ENCODE measurements at regions not wholly inside any gene's neighbourhood (a gene's known extent, or its start where the extent isn't known, plus 50 kb on each side); places are given as distances from the start of the nearest gene placed in this dataset.

- Histone ChIP-seq H3K79me2 (no peaks in the 10 kb centered on the region), H3K9ac (no peak overlapping the region), H3K27ac (no peak overlapping the region), H2AFZ (no peak overlapping the region), H3K36me3 (ENCODE audit: control insufficient read depth, insufficient read depth, low read length) (no peaks in the 10 kb centered on the region), H3K27me3 (ENCODE audit: control insufficient read depth, insufficient read depth, low read length) (no peaks in the 10 kb centered on the region), H3K4me1 (no peaks in the 10 kb centered on the region), H3K4me3 (ENCODE audit: low read depth, low read length) (no peak overlapping the region), H3K4me2 (ENCODE audit: low read length) (no peak overlapping the region), H3K9me3 (ENCODE audit: control insufficient read depth, low read length) (no peaks in the 10 kb centered on the region)
- no peak for TF ChIP-seq CTCF (IDR thresholded peaks at IDR 0.05)
These were observed 378.7 kb upstream of the HSF2 start for GRCh38 chr6:122020588-122021264.

- no peak for TF ChIP-seq CTCF (IDR thresholded peaks at IDR 0.05)
- Histone ChIP-seq H3K27me3 (ENCODE audit: control insufficient read depth, insufficient read depth, low read length) (no peaks in the 10 kb centered on the region), H3K9me3 (ENCODE audit: control insufficient read depth, low read length) (no peaks in the 10 kb centered on the region), H3K4me2 (ENCODE audit: low read length) (no peak overlapping the region), H3K4me1 (no peaks in the 10 kb centered on the region), H3K4me3 (ENCODE audit: low read depth, low read length) (no peak overlapping the region), H2AFZ (no peak overlapping the region), H3K9ac (no peak overlapping the region), H3K36me3 (ENCODE audit: control insufficient read depth, insufficient read depth, low read length) (no peaks in the 10 kb centered on the region), H3K79me2 (no peaks in the 10 kb centered on the region), H3K27ac (no peak overlapping the region)
These were observed 374.3 kb upstream of the HSF2 start for GRCh38 chr6:122025104-122025503.

GRCh38 chr6:122026582-122027369 lies 372.7 kb upstream of the HSF2 start:
- Histone ChIP-seq H3K4me2 (ENCODE audit: low read length) (no peak overlapping the region), H3K4me1 (no peaks in the 10 kb centered on the region), H3K79me2 (no peaks in the 10 kb centered on the region), H3K27me3 (ENCODE audit: control insufficient read depth, insufficient read depth, low read length) (no peaks in the 10 kb centered on the region), H3K36me3 (ENCODE audit: control insufficient read depth, insufficient read depth, low read length) (no peaks in the 10 kb centered on the region), H2AFZ (no peak overlapping the region), H3K4me3 (ENCODE audit: low read depth, low read length) (no peak overlapping the region), H3K9ac (no peak overlapping the region), H3K27ac (no peak overlapping the region), H3K9me3 (ENCODE audit: control insufficient read depth, low read length) (no peaks in the 10 kb centered on the region)
- no peak for TF ChIP-seq CTCF (IDR thresholded peaks at IDR 0.05)

GRCh38 chr6:122028933-122029522 lies 370.4 kb upstream of the HSF2 start:
- no peaks in the 10 kb centered on the region for H3K9me3 ChIP-seq (ENCODE audit: control insufficient read depth, low read length)
- TF ChIP-seq CTCF (IDR thresholded peaks at IDR 0.05) = no peak
- no peaks in the 10 kb centered on the region for H3K4me1 ChIP-seq
- H2AFZ ChIP-seq = no peak overlapping the region
- H3K9ac ChIP-seq = no peak overlapping the region
- no peaks in the 10 kb centered on the region for H3K79me2 ChIP-seq
- H3K4me2 ChIP-seq (ENCODE audit: low read length) = no peak overlapping the region
- H3K4me3 ChIP-seq (ENCODE audit: low read depth, low read length) = no peak overlapping the region
- H3K27ac ChIP-seq = no peak overlapping the region
- no peaks in the 10 kb centered on the region for H3K36me3 ChIP-seq (ENCODE audit: control insufficient read depth, insufficient read depth, low read length)
- no peaks in the 10 kb centered on the region for H3K27me3 ChIP-seq (ENCODE audit: control insufficient read depth, insufficient read depth, low read length)

Data from parathyroid adenoma (tissue), 2 donors.